ENCODE measurements at regions not wholly inside any gene's neighbourhood (a gene's known extent, or its start where the extent isn't known, plus 50 kb on each side); places are given as distances from the start of the nearest gene placed in this dataset.

- TF ChIP-seq ZC3H10 (CRISPR knock-in tag; IDR thresholded peaks at IDR 0.05): no peak
- TF ChIP-seq CSDC2 (CRISPR knock-in tag; IDR thresholded peaks at IDR 0.05): no peak
- no peak for ATAC-seq
These were observed 123.6 kb downstream of the C5orf15 start for GRCh38 chr5:133844836-133845235.

GRCh38 chr5:133843911-133844310 is 124.5 kb downstream of the C5orf15 start:
- TF ChIP-seq ZFP30 (CRISPR knock-in tag; IDR thresholded peaks at IDR 0.05) (no peak), ZNF70 (CRISPR knock-in tag; IDR thresholded peaks at IDR 0.05) (no peak), TSHZ2 (CRISPR knock-in tag; IDR thresholded peaks at IDR 0.05) (no peak), CSDC2 (CRISPR knock-in tag; IDR thresholded peaks at IDR 0.05) (no peak), BACH2 (CRISPR knock-in tag; IDR thresholded peaks at IDR 0.05; ENCODE audit: borderline replicate concordance) (no peak), SNAI2 (CRISPR knock-in tag; IDR thresholded peaks at IDR 0.05) (no peak), CSRNP3 (CRISPR knock-in tag; IDR thresholded peaks at IDR 0.05) (no peak), ARNTL (CRISPR knock-in tag; IDR thresholded peaks at IDR 0.05; ENCODE audit: borderline replicate concordance, low read depth) (no peak)
- ATAC-seq: no peak

GRCh38 chr5:133842846-133843611 is 125.4 kb downstream of the C5orf15 start:
- TF ChIP-seq CSDC2 (CRISPR knock-in tag; IDR thresholded peaks at IDR 0.05) (no peak), OSR1 (CRISPR knock-in tag; IDR thresholded peaks at IDR 0.05) (no peak), TCF4 (CRISPR knock-in tag; IDR thresholded peaks at IDR 0.05; ENCODE audit: borderline replicate concordance) (no peak), CSRNP3 (CRISPR knock-in tag; IDR thresholded peaks at IDR 0.05) (no peak), ZC3H10 (CRISPR knock-in tag; IDR thresholded peaks at IDR 0.05) (no peak), PPARA (CRISPR knock-in tag; IDR thresholded peaks at IDR 0.05; ENCODE audit: borderline replicate concordance) (no peak), RARB (CRISPR knock-in tag; IDR thresholded peaks at IDR 0.05) (no peak), ZNF70 (CRISPR knock-in tag; IDR thresholded peaks at IDR 0.05) (no peak), CREB5 (CRISPR knock-in tag; IDR thresholded peaks at IDR 0.05; ENCODE audit: low read depth) (no peak), BACH2 (CRISPR knock-in tag; IDR thresholded peaks at IDR 0.05; ENCODE audit: borderline replicate concordance) (no peak), ZNF565 (CRISPR knock-in tag; conservative IDR thresholded peaks at IDR 0.05; ENCODE audit: low read depth) (no peak), ARNTL (CRISPR knock-in tag; IDR thresholded peaks at IDR 0.05; ENCODE audit: borderline replicate concordance, low read depth) (no peak), ISL1 (CRISPR knock-in tag; IDR thresholded peaks at IDR 0.05) (no peak), ZFP3 (CRISPR knock-in tag; IDR thresholded peaks at IDR 0.05) (no peak), ESRRG (CRISPR knock-in tag; IDR thresholded peaks at IDR 0.05) (no peak)
- no peak for ATAC-seq

- no peak for ATAC-seq
- no peak for TF ChIP-seq TSHZ2 (CRISPR knock-in tag; IDR thresholded peaks at IDR 0.05)
- TF ChIP-seq PPARA (CRISPR knock-in tag; IDR thresholded peaks at IDR 0.05; ENCODE audit: borderline replicate concordance): no peak
- TF ChIP-seq ARNTL (CRISPR knock-in tag; IDR thresholded peaks at IDR 0.05; ENCODE audit: borderline replicate concordance, low read depth): no peak
- no peak for TF ChIP-seq GLIS3 (CRISPR knock-in tag; IDR thresholded peaks at IDR 0.05)
- TF ChIP-seq ZFP3 (CRISPR knock-in tag; IDR thresholded peaks at IDR 0.05): no peak
- TF ChIP-seq CREB5 (CRISPR knock-in tag; IDR thresholded peaks at IDR 0.05; ENCODE audit: low read depth): no peak
- no peak for TF ChIP-seq ZC3H10 (CRISPR knock-in tag; IDR thresholded peaks at IDR 0.05)
- no peak for TF ChIP-seq RARB (CRISPR knock-in tag; IDR thresholded peaks at IDR 0.05)
- no peak for TF ChIP-seq ESRRG (CRISPR knock-in tag; IDR thresholded peaks at IDR 0.05)
- no peak for TF ChIP-seq ZNF70 (CRISPR knock-in tag; IDR thresholded peaks at IDR 0.05)
- no peak for TF ChIP-seq BACH2 (CRISPR knock-in tag; IDR thresholded peaks at IDR 0.05; ENCODE audit: borderline replicate concordance)
- TF ChIP-seq ZFP30 (CRISPR knock-in tag; IDR thresholded peaks at IDR 0.05): no peak
These were observed 126.3 kb downstream of the C5orf15 start for GRCh38 chr5:133841831-133842750.
